ENCODE measurements at regions not wholly inside any gene's neighbourhood (a gene's known extent, or its start where the extent isn't known, plus 50 kb on each side); places are given as distances from the start of the nearest gene placed in this dataset.

- no peak overlapping the region for H3K4me3 ChIP-seq (ENCODE audit: low read depth, low read length)
- DNase-seq (ENCODE audit: low read depth, low spot score): no peak
- ChIA-PET CTCF (no interaction called here), POLR2A (no interaction called here)
- TF ChIP-seq CTCF (IDR thresholded peaks at IDR 0.05; ENCODE audit: insufficient read depth, low read length, missing control alignments): no peak
These were observed 337.1 kb upstream of the MPDZ start for GRCh38 chr9:13616491-13617035.

- ChIA-PET CTCF (no interaction called here), POLR2A (no interaction called here)
- TF ChIP-seq CTCF (IDR thresholded peaks at IDR 0.05; ENCODE audit: insufficient read depth, low read length, missing control alignments): no peak
- no peak overlapping the region for H3K4me3 ChIP-seq (ENCODE audit: low read depth, low read length)
- no peak for DNase-seq (ENCODE audit: low read depth, low spot score)
These were observed 336.4 kb upstream of the MPDZ start for GRCh38 chr9:13615660-13616490.

GRCh38 chr9:13614060-13614459 lies 334.6 kb upstream of the MPDZ start:
- H3K4me3 ChIP-seq (ENCODE audit: low read depth, low read length): no peak overlapping the region
- POLR2A ChIA-PET: no interaction called here
- no peak for TF ChIP-seq CTCF (IDR thresholded peaks at IDR 0.05; ENCODE audit: insufficient read depth, low read length, missing control alignments)
- no peak for DNase-seq (ENCODE audit: low read depth, low spot score)
- CTCF ChIA-PET: no interaction called here

GRCh38 chr9:13613296-13613695 lies 333.8 kb upstream of the MPDZ start:
- no peak for DNase-seq (ENCODE audit: low read depth, low spot score)
- POLR2A ChIA-PET: no interaction called here
- H3K4me3 ChIP-seq (ENCODE audit: low read depth, low read length): no peak overlapping the region
- CTCF ChIA-PET: no interaction called here
- TF ChIP-seq CTCF (IDR thresholded peaks at IDR 0.05; ENCODE audit: insufficient read depth, low read length, missing control alignments): no peak

GRCh38 chr9:13608451-13608850 lies 329.0 kb upstream of the MPDZ start:
- CTCF ChIA-PET: no interaction called here
- no peak for DNase-seq (ENCODE audit: low read depth, low spot score)
- no peak overlapping the region for H3K4me3 ChIP-seq (ENCODE audit: low read depth, low read length)
- TF ChIP-seq CTCF (IDR thresholded peaks at IDR 0.05; ENCODE audit: insufficient read depth, low read length, missing control alignments): no peak
- POLR2A ChIA-PET: no interaction called here

- CTCF ChIA-PET: no interaction called here
- no peak for TF ChIP-seq CTCF (IDR thresholded peaks at IDR 0.05; ENCODE audit: insufficient read depth, low read length, missing control alignments)
- DNase-seq (ENCODE audit: low read depth, low spot score): no peak
These were observed 328.3 kb upstream of the MPDZ start for GRCh38 chr9:13607481-13608441.

More at GRCh38 chr9:13607481-13608441, 328.3 kb upstream of the MPDZ start:
- POLR2A ChIA-PET: no interaction called here
- no peak overlapping the region for H3K4me3 ChIP-seq (ENCODE audit: low read depth, low read length)

Data from AG04449 (cell line).